Astrocyte (in vitro differentiated cells and primary cell): ENCODE measurements at regions not wholly inside any gene's neighbourhood (a gene's known extent, or its start where the extent isn't known, plus 50 kb on each side); places are given as distances from the start of the nearest gene placed in this dataset. TPM values are rescaled to one million over a fixed set of nuclear protein-coding genes. Genes with fewer than 3 reads are reported as not detected.

Experiments used
- DNase-seq: peaks from one replicate; pipeline ENCODE4 v3.0.0-alpha.2; 2010; ENCODE audit warnings: low read depth
- FAIRE-seq: peaks from 2 replicates; lab custom pipeline; 2011; peaks lifted over from hg19 to GRCh38; lab: Jason Lieb, UNC
- H2AFZ ChIP-seq: 2 replicates; pipeline ENCODE4 v1.6.0; 2012; ENCODE audit warnings: low read depth, low read length, inconsistent platforms
- H3K27ac ChIP-seq: 2 replicates; pipeline ENCODE4 v1.5.1; 2011; ENCODE audit warnings: low read depth, low read length, inconsistent platforms
- H3K27me3 ChIP-seq: 2 replicates; pipeline ENCODE4 v1.6.0; 2011; ENCODE audit warnings: low read length, inconsistent platforms; ENCODE audit not compliant: insufficient read depth
- H3K36me3 ChIP-seq: 2 replicates; pipeline ENCODE4 v1.5.1; 2011; ENCODE audit warnings: low read length, inconsistent platforms; ENCODE audit not compliant: insufficient read depth
- H3K4me1 ChIP-seq: 2 replicates; pipeline ENCODE4 v1.5.1; 2011; ENCODE audit warnings: low read length, inconsistent platforms; ENCODE audit not compliant: insufficient read depth
- H3K4me2 ChIP-seq: 2 replicates; pipeline ENCODE4 v1.6.0; 2012; ENCODE audit warnings: low read length, inconsistent platforms
- H3K4me3 ChIP-seq: 2 replicates; pipeline ENCODE4 v1.5.1; 2011; ENCODE audit warnings: low read depth, mild to moderate bottlenecking, low read length, inconsistent platforms; ENCODE audit not compliant: insufficient read depth
- H3K79me2 ChIP-seq: 2 replicates; pipeline ENCODE4 v1.6.0; 2012; ENCODE audit warnings: mild to moderate bottlenecking, low read length, inconsistent platforms; ENCODE audit not compliant: insufficient read depth
- H3K9ac ChIP-seq: 2 replicates; pipeline ENCODE4 v1.6.0; 2012; ENCODE audit warnings: mild to moderate bottlenecking, low read length, inconsistent platforms
- H3K9me3 ChIP-seq: 2 replicates; pipeline ENCODE4 v1.5.1; 2012; ENCODE audit warnings: low read depth, mild to moderate bottlenecking, low read length, inconsistent platforms; ENCODE audit not compliant: insufficient read depth
- H4K20me1 ChIP-seq: 2 replicates; pipeline ENCODE4 v1.6.0; 2012; ENCODE audit warnings: low read length, inconsistent platforms; ENCODE audit not compliant: insufficient read depth
- H3K27ac Mint-ChIP-seq: one replicate; pipeline ENCODE4 v1.8.0; 2021; ENCODE audit warnings: mild to moderate bottlenecking, mixed read lengths; ENCODE audit not compliant: unreplicated experiment
- H3K27me3 Mint-ChIP-seq: one replicate; pipeline ENCODE4 v1.8.0; 2021; ENCODE audit warnings: low read depth, mixed read lengths; ENCODE audit not compliant: unreplicated experiment
- H3K36me3 Mint-ChIP-seq: one replicate; pipeline ENCODE4 v1.8.0; 2021; ENCODE audit warnings: low read depth, mixed read lengths; ENCODE audit not compliant: unreplicated experiment
- H3K4me1 Mint-ChIP-seq: one replicate; pipeline ENCODE4 v1.8.0; 2021; ENCODE audit warnings: low read depth, mixed read lengths; ENCODE audit not compliant: unreplicated experiment
- H3K4me3 Mint-ChIP-seq: one replicate; pipeline ENCODE4 v1.8.0; 2021; ENCODE audit warnings: mild to moderate bottlenecking, moderate library complexity, mixed read lengths; ENCODE audit not compliant: unreplicated experiment
- H3K9me3 Mint-ChIP-seq: one replicate; pipeline ENCODE4 v1.8.0; 2021; ENCODE audit warnings: mild to moderate bottlenecking, mixed read lengths; ENCODE audit not compliant: unreplicated experiment
- CTCF ChIP-seq: IDR thresholded peaks from 2 replicates; pipeline ENCODE4 v1.5.1; 2011; ENCODE audit warnings: low read depth, mild to moderate bottlenecking, inconsistent platforms, low read length, moderate library complexity; ENCODE audit not compliant: insufficient read depth
- EZH2 ChIP-seq: IDR thresholded peaks from 2 replicates; pipeline ENCODE4 v1.6.1; 2012; ENCODE audit warnings: mild to moderate bottlenecking, low read length, inconsistent platforms; ENCODE audit not compliant: insufficient read depth
- microRNA-seq: library from miRNA; unstranded; fragments of <30 nt; microRNA quantifications from one replicate; pipeline ENCODE4 v1.2.0, GENCODE V29; 2020

- FAIRE-seq (no peak), DNase-seq (no peak)
- no peak overlapping the region for H3K9ac ChIP-seq
- H3K4me3 ChIP-seq, result no peak overlapping the region
- no peaks in the 10 kb centered on the region for H3K27me3 ChIP-seq
- H3K79me2 ChIP-seq, result no peaks in the 10 kb centered on the region
- no peak overlapping the region for H3K27ac ChIP-seq
- TF ChIP-seq CTCF (no peak), EZH2 (no peak)
- no peak overlapping the region for H2AFZ ChIP-seq
- no peaks in the 10 kb centered on the region for H3K27me3 Mint-ChIP-seq
- peaks cover 1% of the 10 kb centered on the region for H3K9me3 Mint-ChIP-seq
- H3K4me1 Mint-ChIP-seq, result peaks cover 11% of the 10 kb centered on the region
- no peak overlapping the region for H3K27ac Mint-ChIP-seq
- H3K36me3 ChIP-seq, result no peaks in the 10 kb centered on the region
- no peak overlapping the region for H3K4me2 ChIP-seq
- H3K9me3 ChIP-seq, result no peaks in the 10 kb centered on the region
- no peak overlapping the region for H3K4me3 Mint-ChIP-seq
- no peaks in the 10 kb centered on the region for H3K36me3 Mint-ChIP-seq
- H4K20me1 ChIP-seq, result no peaks in the 10 kb centered on the region
- peaks cover 5% of the 10 kb centered on the region for H3K4me1 ChIP-seq
These were observed 51.6 kb upstream of the ELL2 start for GRCh38 chr5:96013254-96013653.

- no peaks in the 10 kb centered on the region for H3K36me3 Mint-ChIP-seq
- Histone ChIP-seq H3K27me3 (no peaks in the 10 kb centered on the region), H3K79me2 (no peaks in the 10 kb centered on the region), H3K9me3 (no peaks in the 10 kb centered on the region), H3K9ac (no peak overlapping the region), H4K20me1 (no peaks in the 10 kb centered on the region), H3K36me3 (no peaks in the 10 kb centered on the region), H2AFZ (no peak overlapping the region), H3K4me1 (no peaks in the 10 kb centered on the region), H3K27ac (no peak overlapping the region), H3K4me3 (no peak overlapping the region), H3K4me2 (no peak overlapping the region)
- H3K9me3 Mint-ChIP-seq, result peaks cover 1% of the 10 kb centered on the region
- no peak for FAIRE-seq
- H3K27me3 Mint-ChIP-seq, result no peaks in the 10 kb centered on the region
- no peak overlapping the region for H3K27ac Mint-ChIP-seq
- peaks cover 6% of the 10 kb centered on the region for H3K4me1 Mint-ChIP-seq
- TF ChIP-seq CTCF (no peak), EZH2 (no peak)
- no peak overlapping the region for H3K4me3 Mint-ChIP-seq
- DNase-seq, result no peak
These were observed 50.7 kb upstream of the ELL2 start for GRCh38 chr5:96012399-96012798.

Small RNA genes lying in the stretch of these regions (microRNA-seq; reads per million reads assigned to microRNA genes)
- gene MIR583, result not detected
